Psoas muscle (tissue), 7 donors: ENCODE measurements at regions not wholly inside any gene's neighbourhood (a gene's known extent, or its start where the extent isn't known, plus 50 kb on each side); places are given as distances from the start of the nearest gene placed in this dataset.

ENCODE experiments used
- ATAC-seq, 4 donors: fragments of 200-7000 bp; cut with Tn5 transposase; one replicate each; pipeline ENCODE4 v1.9.1; 2020; ENCODE audit warnings: moderate library complexity in 3 of 4, mild to moderate bottlenecking in 2 of 4
- DNase-seq, 2 donors: peaks; one replicate each; pipeline ENCODE4 v3.0.0-alpha.2; 2020
- H3K27ac ChIP-seq: fragments of 200-600 bp; one replicate; pipeline ENCODE4 v1.8.0; 2022
- H3K27me3 ChIP-seq, 3 donors: fragments of 200-600 bp in 1 of 3; one replicate each; pipeline versions ENCODE4 v1.6.1 to v1.8.0; 2013 to 2022; ENCODE audit warnings: low read length in 2 of 3, mild to moderate bottlenecking in 2 of 3, moderate library complexity in 1 of 3; ENCODE audit not compliant: insufficient read depth in 3 of 3
- H3K36me3 ChIP-seq, 2 donors: fragments of 200-600 bp in 1 of 2; one replicate each; pipeline versions ENCODE4 v1.6.1 to v1.8.0; 2013 to 2022; ENCODE audit warnings: low read depth in 1 of 2, mild to moderate bottlenecking in 1 of 2, moderate library complexity in 1 of 2; ENCODE audit not compliant: insufficient read depth in 1 of 2
- H3K4me1 ChIP-seq: fragments of 200-600 bp; one replicate; pipeline ENCODE4 v1.8.0; 2022
- H3K4me3 ChIP-seq: fragments of 200-600 bp; one replicate; pipeline ENCODE4 v1.8.0; 2022; ENCODE audit warnings: mild to moderate bottlenecking
- H3K9me3 ChIP-seq: fragments of 200-600 bp; one replicate; pipeline ENCODE4 v1.8.0; 2022
- WGBS, 3 donors: extraction: QIAGEN DNeasy Blood & Tissue Kit; methylation state at CpG; one replicate each; pipeline versions ENCODE4 v1.1.6 to v1.1.7; 2013; 5-methylcytosine and 5-hydroxymethylcytosine counted together
- intact Hi-C, 2 donors: fragments of 100-400 bp; cut with DNase I; formaldehyde crosslinking; loops; one replicate each; pipeline versions ENCODE4 v1.11.0 to v1.14.2; 2022
- TF ChIP-seq, protein P1 (sequence below): fragments of 200-600 bp; IDR thresholded peaks from one replicate; pipeline ENCODE4 v1.8.0; 2022; ENCODE audit warnings: antibody characterized with exemption
- donor health status: healthy with polysubstance abuse.
- donor health status: DM: no; HTN: no; CAD: no; lungs with moderate emphysema.
- donor health status: Bipolar disorder and iron deficiency.
- donor health status: healthy.
- donor health status: DM: yes; HTN: yes; CAD: no.
- donor health status: DM: no; HTN: no; CAD: no.
- donor health status: DM: yes; HTN: yes; CAD: no.

DNA sequence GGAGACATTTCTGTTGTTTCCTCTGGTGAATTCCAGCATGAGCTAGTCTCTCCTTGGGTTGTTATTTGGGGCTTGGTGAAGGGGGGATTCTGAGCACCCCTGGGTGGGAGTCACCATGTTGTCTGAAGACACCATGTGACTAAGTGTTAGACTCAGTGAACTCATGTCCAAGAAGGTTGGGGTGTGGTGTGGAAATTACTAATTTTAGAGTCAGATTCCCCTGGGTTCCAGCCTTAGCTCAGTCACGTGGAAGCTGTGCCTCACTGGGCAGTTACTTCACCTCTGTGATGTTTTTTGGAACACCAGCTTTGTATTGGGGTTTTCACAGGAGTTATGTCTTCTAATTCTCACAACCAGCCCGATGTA lies 171.5 kb downstream of the RPLP1 start:
- Histone ChIP-seq H3K4me1 (no peaks in the 10 kb centered on the region), H3K27ac (no peak overlapping the region), H3K4me3 (no peak overlapping the region), H3K36me3 (no peaks in the 10 kb centered on the region), H3K27me3 (peaks cover 0 to 5% (median 0%) of the 10 kb centered on the region in 3 donors), H3K9me3 (no peaks in the 10 kb centered on the region)
- intact Hi-C loops, result no loop called here
- ATAC-seq (no peak), DNase-seq (no peak)
- WGBS, 3 donors, result 33 to 69% (median 47%) methylated on average over 2 of the region's 2 CpGs
- TF ChIP-seq, protein P1, sequence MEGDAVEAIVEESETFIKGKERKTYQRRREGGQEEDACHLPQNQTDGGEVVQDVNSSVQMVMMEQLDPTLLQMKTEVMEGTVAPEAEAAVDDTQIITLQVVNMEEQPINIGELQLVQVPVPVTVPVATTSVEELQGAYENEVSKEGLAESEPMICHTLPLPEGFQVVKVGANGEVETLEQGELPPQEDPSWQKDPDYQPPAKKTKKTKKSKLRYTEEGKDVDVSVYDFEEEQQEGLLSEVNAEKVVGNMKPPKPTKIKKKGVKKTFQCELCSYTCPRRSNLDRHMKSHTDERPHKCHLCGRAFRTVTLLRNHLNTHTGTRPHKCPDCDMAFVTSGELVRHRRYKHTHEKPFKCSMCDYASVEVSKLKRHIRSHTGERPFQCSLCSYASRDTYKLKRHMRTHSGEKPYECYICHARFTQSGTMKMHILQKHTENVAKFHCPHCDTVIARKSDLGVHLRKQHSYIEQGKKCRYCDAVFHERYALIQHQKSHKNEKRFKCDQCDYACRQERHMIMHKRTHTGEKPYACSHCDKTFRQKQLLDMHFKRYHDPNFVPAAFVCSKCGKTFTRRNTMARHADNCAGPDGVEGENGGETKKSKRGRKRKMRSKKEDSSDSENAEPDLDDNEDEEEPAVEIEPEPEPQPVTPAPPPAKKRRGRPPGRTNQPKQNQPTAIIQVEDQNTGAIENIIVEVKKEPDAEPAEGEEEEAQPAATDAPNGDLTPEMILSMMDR, result no peak

- Histone ChIP-seq H3K4me3 (no peak overlapping the region), H3K9me3 (no peaks in the 10 kb centered on the region)
These were observed 172.2 kb downstream of the RPLP1 start for GRCh38 chr15:69624816-69625215.

DNA sequence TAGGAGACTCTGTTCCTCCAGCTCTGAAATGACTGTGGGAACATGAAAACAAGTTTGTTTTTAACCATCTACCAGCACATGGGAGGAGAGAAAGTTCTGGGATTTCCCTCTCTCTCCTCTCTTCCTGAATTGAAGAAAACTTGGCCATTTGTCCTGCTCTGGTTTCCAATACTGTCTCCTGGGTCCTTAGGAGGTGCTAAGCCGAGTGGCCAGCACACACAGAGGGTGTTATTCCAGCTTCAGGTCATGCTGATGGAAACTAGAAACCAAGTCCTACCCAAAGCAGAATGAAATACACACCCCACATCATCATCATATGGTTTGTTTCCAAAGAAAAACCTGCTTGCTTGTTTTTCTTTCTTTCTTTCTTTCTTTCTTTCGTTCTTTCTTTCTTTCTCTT lies 172.7 kb downstream of the RPLP1 start:
- WGBS, 3 donors, result 8 to 36% (median 11%) methylated on average over 1 to 2 of the region's 2 CpGs
- Histone ChIP-seq H3K36me3 (no peaks in the 10 kb centered on the region), H3K27ac (no peak overlapping the region), H3K4me1 (no peaks in the 10 kb centered on the region), H3K9me3 (no peaks in the 10 kb centered on the region), H3K4me3 (no peak overlapping the region), H3K27me3 (peaks cover 0 to 5% (median 0%) of the 10 kb centered on the region in 3 donors)
- TF ChIP-seq, protein P1, result no peak
- intact Hi-C loops, result no loop called here
- ATAC-seq (no peak), DNase-seq (no peak)

More at GRCh38 chr15:69624816-69625215, 172.2 kb downstream of the RPLP1 start:
- WGBS, 3 donors, result 86 to 90% (median 88%) methylated on average over 3 of the region's 3 CpGs
- H3K27me3 ChIP-seq, result peaks cover 0 to 5% (median 0%) of the 10 kb centered on the region in 3 donors
- DNase-seq (no peak), ATAC-seq (no peak)
- intact Hi-C loops, result no loop called here
- H3K4me1 ChIP-seq, result no peaks in the 10 kb centered on the region
- TF ChIP-seq, protein P1, result no peak
- no peak overlapping the region for H3K27ac ChIP-seq
- H3K36me3 ChIP-seq, result no peaks in the 10 kb centered on the region

GRCh38 chr15:69626095-69627066 lies 173.8 kb downstream of the RPLP1 start:
- H3K27ac ChIP-seq, result no peak overlapping the region
- no peak overlapping the region for H3K4me3 ChIP-seq
- no peaks in the 10 kb centered on the region for H3K36me3 ChIP-seq
- TF ChIP-seq, protein P1, result no peak
- ATAC-seq, result no peak
- no peaks in the 10 kb centered on the region for H3K9me3 ChIP-seq
- intact Hi-C loops, result no loop called here
- WGBS, 3 donors, result 70 to 79% (median 75%) methylated on average over 11 of the region's 11 CpGs
- no peaks in the 10 kb centered on the region for H3K4me1 ChIP-seq
- DNase-seq, result no peak
- H3K27me3 ChIP-seq, result peaks cover 0 to 5% (median 0%) of the 10 kb centered on the region in 3 donors
